ENCODE measurements at regions not wholly inside any gene's neighbourhood (a gene's known extent, or its start where the extent isn't known, plus 50 kb on each side); places are given as distances from the start of the nearest gene placed in this dataset.

DNA sequence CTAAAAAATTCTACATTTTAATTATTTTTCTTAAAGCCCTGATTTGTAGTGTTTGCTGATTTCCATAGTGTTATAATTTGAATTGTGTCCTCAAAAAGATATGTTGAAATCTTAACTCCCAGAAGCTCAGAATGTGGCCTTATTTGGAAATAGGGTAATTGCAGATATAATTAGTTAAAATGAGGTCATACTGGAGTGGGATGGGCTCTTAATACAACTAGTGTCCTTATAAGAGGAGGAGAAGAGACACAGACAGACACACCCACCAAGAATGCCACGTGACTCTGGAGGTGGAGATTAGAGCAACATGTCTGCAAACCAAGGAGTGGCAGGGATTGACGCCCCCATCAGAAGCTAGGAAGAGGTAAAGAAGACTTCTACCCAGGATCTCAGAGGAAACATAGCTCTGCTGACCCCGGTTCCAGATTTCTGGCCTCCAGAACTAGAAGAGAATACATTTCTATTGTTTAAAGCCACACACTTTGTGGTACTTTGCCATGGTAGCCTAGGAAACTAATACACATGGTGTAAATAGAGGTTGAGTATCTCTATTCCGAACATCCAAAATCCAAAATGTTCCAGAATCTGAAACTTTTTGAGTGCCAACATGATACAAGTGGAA lies 70.5 kb upstream of the IRF2 start:
- in situ Hi-C loops (cut with HindIII; ENCODE audit: low pct_unique_long_range_greater_than_20kb, low sequenced_read_pairs) = no loop called here
- no TSS peak for BruUV-seq (replicated peaks)

DNA sequence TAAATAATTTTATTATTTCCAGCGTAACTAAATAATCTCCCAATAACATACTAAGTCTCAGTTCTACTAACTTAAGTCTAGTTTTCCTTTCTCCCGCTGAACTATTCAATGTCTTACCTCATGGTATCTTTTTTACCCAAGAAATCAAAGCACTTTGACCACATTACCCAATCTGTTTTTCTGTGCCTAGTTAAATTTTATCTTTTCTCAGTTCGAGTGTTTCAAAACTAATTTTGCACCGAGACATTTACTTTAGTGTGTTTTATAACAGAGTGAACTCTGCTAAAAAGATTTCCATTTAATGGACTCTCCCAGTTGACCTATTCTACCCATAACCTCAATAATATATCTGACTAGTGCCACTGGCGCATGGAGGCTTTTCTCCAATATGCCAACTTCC lies 67.6 kb upstream of the IRF2 start:
- Histone ChIP-seq H3K9me3 (ENCODE audit: control insufficient read depth, insufficient read depth, low read depth, low read length) (no peaks in the 10 kb centered on the region), H3K4me3 (ENCODE audit: low read depth in 2 of 2, low read length in 2 of 2) (no peak overlapping the region), H3K36me3 (ENCODE audit: control insufficient read depth, insufficient read depth, low read length) (no peaks in the 10 kb centered on the region), H3K4me1 (ENCODE audit: control insufficient read depth, insufficient read depth, low read length) (no peaks in the 10 kb centered on the region), H3K27ac (ENCODE audit: low read length) (no peak overlapping the region), H3K27me3 (ENCODE audit: control insufficient read depth, insufficient read depth, low read length) (no peaks in the 10 kb centered on the region)
- TF ChIP-seq POLR2AphosphoS5 (IDR thresholded peaks at IDR 0.05; ENCODE audit: low read depth, low read length) (no peak), TCF7L2 (IDR thresholded peaks at IDR 0.05; ENCODE audit: low read depth, low read length) (no peak)
- TF ChIP-seq, protein P1, sequence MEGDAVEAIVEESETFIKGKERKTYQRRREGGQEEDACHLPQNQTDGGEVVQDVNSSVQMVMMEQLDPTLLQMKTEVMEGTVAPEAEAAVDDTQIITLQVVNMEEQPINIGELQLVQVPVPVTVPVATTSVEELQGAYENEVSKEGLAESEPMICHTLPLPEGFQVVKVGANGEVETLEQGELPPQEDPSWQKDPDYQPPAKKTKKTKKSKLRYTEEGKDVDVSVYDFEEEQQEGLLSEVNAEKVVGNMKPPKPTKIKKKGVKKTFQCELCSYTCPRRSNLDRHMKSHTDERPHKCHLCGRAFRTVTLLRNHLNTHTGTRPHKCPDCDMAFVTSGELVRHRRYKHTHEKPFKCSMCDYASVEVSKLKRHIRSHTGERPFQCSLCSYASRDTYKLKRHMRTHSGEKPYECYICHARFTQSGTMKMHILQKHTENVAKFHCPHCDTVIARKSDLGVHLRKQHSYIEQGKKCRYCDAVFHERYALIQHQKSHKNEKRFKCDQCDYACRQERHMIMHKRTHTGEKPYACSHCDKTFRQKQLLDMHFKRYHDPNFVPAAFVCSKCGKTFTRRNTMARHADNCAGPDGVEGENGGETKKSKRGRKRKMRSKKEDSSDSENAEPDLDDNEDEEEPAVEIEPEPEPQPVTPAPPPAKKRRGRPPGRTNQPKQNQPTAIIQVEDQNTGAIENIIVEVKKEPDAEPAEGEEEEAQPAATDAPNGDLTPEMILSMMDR (IDR thresholded peaks at IDR 0.05) = no peak
- no TSS peak for BruUV-seq (replicated peaks)
- intact Hi-C loops (cut with micrococcal nuclease; ENCODE audit: unreplicated experiment) (no loop called here), in situ Hi-C loops (cut with HindIII; ENCODE audit: low pct_unique_long_range_greater_than_20kb, low sequenced_read_pairs) (no loop called here)
- ATAC-seq (no peak), DNase-seq (ENCODE audit: low read depth, low spot score) (no peak)
- CTCF ChIA-PET = no interaction called here
- POLR2A ChIA-PET = no interaction called here

More for the DNA sequence above, 70.5 kb upstream of the IRF2 start:
- no peak overlapping the region for H3K27ac ChIP-seq (ENCODE audit: low read length)
- TF ChIP-seq POLR2AphosphoS5 (IDR thresholded peaks at IDR 0.05; ENCODE audit: low read depth, low read length) (no peak), SIN3A (IDR thresholded peaks at IDR 0.05; ENCODE audit: borderline replicate concordance, insufficient read depth, low read depth, low read length) (no peak), TCF7L2 (IDR thresholded peaks at IDR 0.05; ENCODE audit: low read depth, low read length) (no peak)
- TF ChIP-seq, protein P2, sequence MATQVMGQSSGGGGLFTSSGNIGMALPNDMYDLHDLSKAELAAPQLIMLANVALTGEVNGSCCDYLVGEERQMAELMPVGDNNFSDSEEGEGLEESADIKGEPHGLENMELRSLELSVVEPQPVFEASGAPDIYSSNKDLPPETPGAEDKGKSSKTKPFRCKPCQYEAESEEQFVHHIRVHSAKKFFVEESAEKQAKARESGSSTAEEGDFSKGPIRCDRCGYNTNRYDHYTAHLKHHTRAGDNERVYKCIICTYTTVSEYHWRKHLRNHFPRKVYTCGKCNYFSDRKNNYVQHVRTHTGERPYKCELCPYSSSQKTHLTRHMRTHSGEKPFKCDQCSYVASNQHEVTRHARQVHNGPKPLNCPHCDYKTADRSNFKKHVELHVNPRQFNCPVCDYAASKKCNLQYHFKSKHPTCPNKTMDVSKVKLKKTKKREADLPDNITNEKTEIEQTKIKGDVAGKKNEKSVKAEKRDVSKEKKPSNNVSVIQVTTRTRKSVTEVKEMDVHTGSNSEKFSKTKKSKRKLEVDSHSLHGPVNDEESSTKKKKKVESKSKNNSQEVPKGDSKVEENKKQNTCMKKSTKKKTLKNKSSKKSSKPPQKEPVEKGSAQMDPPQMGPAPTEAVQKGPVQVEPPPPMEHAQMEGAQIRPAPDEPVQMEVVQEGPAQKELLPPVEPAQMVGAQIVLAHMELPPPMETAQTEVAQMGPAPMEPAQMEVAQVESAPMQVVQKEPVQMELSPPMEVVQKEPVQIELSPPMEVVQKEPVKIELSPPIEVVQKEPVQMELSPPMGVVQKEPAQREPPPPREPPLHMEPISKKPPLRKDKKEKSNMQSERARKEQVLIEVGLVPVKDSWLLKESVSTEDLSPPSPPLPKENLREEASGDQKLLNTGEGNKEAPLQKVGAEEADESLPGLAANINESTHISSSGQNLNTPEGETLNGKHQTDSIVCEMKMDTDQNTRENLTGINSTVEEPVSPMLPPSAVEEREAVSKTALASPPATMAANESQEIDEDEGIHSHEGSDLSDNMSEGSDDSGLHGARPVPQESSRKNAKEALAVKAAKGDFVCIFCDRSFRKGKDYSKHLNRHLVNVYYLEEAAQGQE (IDR thresholded peaks at IDR 0.05; ENCODE audit: insufficient read depth in 1 of 2, low read depth in 2 of 2, low read length in 1 of 2) = no peak
- TF ChIP-seq, protein P1 (IDR thresholded peaks at IDR 0.05) = no peak
- H3K36me3 ChIP-seq (ENCODE audit: control insufficient read depth, insufficient read depth, low read length) = no peaks in the 10 kb centered on the region
- ChIA-PET POLR2A (no interaction called here), CTCF (no interaction called here)
- no peaks in the 10 kb centered on the region for H3K27me3 ChIP-seq (ENCODE audit: control insufficient read depth, insufficient read depth, low read length)
- no peaks in the 10 kb centered on the region for H3K4me1 ChIP-seq (ENCODE audit: control insufficient read depth, insufficient read depth, low read length)
- intact Hi-C loops (cut with micrococcal nuclease; ENCODE audit: unreplicated experiment) = no loop called here
- ATAC-seq (no peak), DNase-seq (ENCODE audit: low read depth, low spot score) (no peak)
- H3K4me3 ChIP-seq (ENCODE audit: low read depth in 2 of 2, low read length in 2 of 2) = no peak overlapping the region
- H3K9me3 ChIP-seq (ENCODE audit: control insufficient read depth, insufficient read depth, low read depth, low read length) = no peaks in the 10 kb centered on the region

All from Panc1 (cell line).